A673 (cell line): ENCODE measurements at regions not wholly inside any gene's neighbourhood (a gene's known extent, or its start where the extent isn't known, plus 50 kb on each side); places are given as distances from the start of the nearest gene placed in this dataset.
"Not testable (repeated sequence)": the region's sequence is repeated elsewhere in the genome, so short reads cannot be mapped to it uniquely, and the experiment has no call there.

Experiments used
- BruUV-seq: library from RNA; stranded (reverse); fragments of 400-500 nt; replicated peaks from 2 replicates; lab custom pipeline; 2021; lab: Mats Ljungman, UMichigan
- CTCF ChIA-PET: fragments of 300-600 bp; sonication (Branson Sonifier 250); formaldehyde crosslinking; loops from one replicate; lab custom pipeline; 2022; ENCODE audit warnings: antibody characterized with exemption; lab: Charles Lee
- POLR2A ChIA-PET: fragments of 300-600 bp; sonication (Branson Sonifier 250); formaldehyde crosslinking; loops from one replicate; lab custom pipeline; 2022; ENCODE audit warnings: antibody characterized with exemption; ENCODE audit not compliant: low non-redundant PET; lab: Charles Lee
- DNase-seq: peaks from one replicate; pipeline ENCODE4 v3.0.0-alpha.2; 2015; ENCODE audit warnings: low spot score
- H3K27ac ChIP-seq: fragments of 200-600 bp; sonication (generic); 2 replicates; pipeline ENCODE4 v1.5.1; 2016; ENCODE audit warnings: mixed run types, low read depth, mild to moderate bottlenecking, mixed read lengths, antibody characterized with exemption, low read length; ENCODE audit not compliant: poor library complexity, severe bottlenecking
- H3K27me3 ChIP-seq: fragments of 200-600 bp; sonication (generic); replicated peaks from 2 replicates; pipeline ENCODE4 v1.6.1; 2017; ENCODE audit warnings: mixed run types, low read depth, mild to moderate bottlenecking, mixed read lengths, antibody characterized with exemption, low read length; ENCODE audit not compliant: insufficient read depth, poor library complexity
- H3K36me3 ChIP-seq: fragments of 200-600 bp; sonication (generic); 2 replicates; pipeline ENCODE4 v1.6.1; 2016; ENCODE audit warnings: mixed run types, mild to moderate bottlenecking, mixed read lengths, antibody characterized with exemption, low read length; ENCODE audit not compliant: insufficient read depth, poor library complexity, severe bottlenecking
- H3K4me1 ChIP-seq: fragments of 200-600 bp; sonication (generic); 2 replicates; pipeline ENCODE4 v1.6.1; 2017; ENCODE audit warnings: mixed run types, mild to moderate bottlenecking, mixed read lengths, antibody characterized with exemption, low read length; ENCODE audit not compliant: insufficient read depth, poor library complexity, severe bottlenecking
- H3K4me3 ChIP-seq: fragments of 200-600 bp; sonication (generic); 2 replicates; pipeline ENCODE4 v1.5.1; 2016; ENCODE audit warnings: low read depth, mixed run types, mild to moderate bottlenecking, mixed read lengths, low read length; ENCODE audit not compliant: poor library complexity, severe bottlenecking
- H3K9me3 ChIP-seq: fragments of 200-600 bp; sonication (generic); 2 replicates; pipeline ENCODE4 v1.6.1; 2016; ENCODE audit warnings: mixed run types, low read depth, mild to moderate bottlenecking, mixed read lengths, antibody characterized with exemption, low read length; ENCODE audit not compliant: poor library complexity, severe bottlenecking
- EZH2 ChIP-seq: fragments of 200-600 bp; sonication (generic); IDR thresholded peaks from 2 replicates; pipeline ENCODE4 v1.6.1; 2017; ENCODE audit warnings: borderline replicate concordance, low read depth, mild to moderate bottlenecking, mixed read lengths, antibody characterized with exemption, low read length; ENCODE audit not compliant: poor library complexity, severe bottlenecking
- intact Hi-C: fragments of 100-400 bp; cut with micrococcal nuclease; formaldehyde crosslinking; loops from one replicate; pipeline ENCODE4 v1.10.0; 2022; ENCODE audit not compliant: unreplicated experiment
- TF ChIP-seq, protein P1 (sequence below): fragments of 300-800, 200-600 bp; sonication (generic); conservative IDR thresholded peaks from 2 replicates; pipeline ENCODE4 v1.5.1; 2017; ENCODE audit warnings: low read depth, mild to moderate bottlenecking, antibody characterized with exemption, low read length, moderate library complexity, mixed read lengths

DNA sequence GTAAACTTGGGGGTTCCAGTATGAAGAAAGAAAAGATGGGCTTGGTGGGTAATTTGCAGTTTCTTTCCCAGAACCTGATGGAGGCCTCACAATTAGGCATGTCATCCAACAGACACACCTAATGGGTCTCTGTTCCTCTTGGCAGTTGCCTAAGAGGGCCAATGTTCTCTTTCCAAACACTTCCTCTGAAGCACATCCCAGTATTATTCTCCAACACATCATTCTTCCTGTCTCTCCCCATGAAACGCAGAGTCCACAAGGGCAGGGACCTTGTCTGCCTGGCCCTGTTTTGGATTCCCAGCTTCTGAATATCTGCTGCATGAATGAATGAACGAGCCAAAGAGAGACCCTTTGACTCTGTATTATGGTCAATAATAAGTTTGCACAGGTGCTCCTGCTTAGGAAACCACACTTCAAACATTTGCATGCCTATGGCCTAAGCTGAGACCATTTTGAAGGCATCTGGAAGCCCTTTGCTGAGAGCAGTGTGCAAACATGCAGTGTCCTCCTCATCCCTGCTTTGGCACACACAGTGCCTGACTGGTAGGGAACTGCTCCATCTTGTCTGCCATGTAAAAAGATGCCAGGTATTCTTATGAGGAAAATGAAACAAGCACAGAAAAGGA is 100.9 kb upstream of the CHST15 start:
- Histone ChIP-seq H3K27me3 (peaks cover 15% of the 10 kb centered on the region), H3K4me1 (no peaks in the 10 kb centered on the region), H3K4me3 (no peak overlapping the region), H3K27ac (no peak overlapping the region), H3K9me3 (no peaks in the 10 kb centered on the region), H3K36me3 (no peaks in the 10 kb centered on the region)
- POLR2A ChIA-PET: no interaction called here
- no peak for TF ChIP-seq EZH2
- TF ChIP-seq, protein P1, sequence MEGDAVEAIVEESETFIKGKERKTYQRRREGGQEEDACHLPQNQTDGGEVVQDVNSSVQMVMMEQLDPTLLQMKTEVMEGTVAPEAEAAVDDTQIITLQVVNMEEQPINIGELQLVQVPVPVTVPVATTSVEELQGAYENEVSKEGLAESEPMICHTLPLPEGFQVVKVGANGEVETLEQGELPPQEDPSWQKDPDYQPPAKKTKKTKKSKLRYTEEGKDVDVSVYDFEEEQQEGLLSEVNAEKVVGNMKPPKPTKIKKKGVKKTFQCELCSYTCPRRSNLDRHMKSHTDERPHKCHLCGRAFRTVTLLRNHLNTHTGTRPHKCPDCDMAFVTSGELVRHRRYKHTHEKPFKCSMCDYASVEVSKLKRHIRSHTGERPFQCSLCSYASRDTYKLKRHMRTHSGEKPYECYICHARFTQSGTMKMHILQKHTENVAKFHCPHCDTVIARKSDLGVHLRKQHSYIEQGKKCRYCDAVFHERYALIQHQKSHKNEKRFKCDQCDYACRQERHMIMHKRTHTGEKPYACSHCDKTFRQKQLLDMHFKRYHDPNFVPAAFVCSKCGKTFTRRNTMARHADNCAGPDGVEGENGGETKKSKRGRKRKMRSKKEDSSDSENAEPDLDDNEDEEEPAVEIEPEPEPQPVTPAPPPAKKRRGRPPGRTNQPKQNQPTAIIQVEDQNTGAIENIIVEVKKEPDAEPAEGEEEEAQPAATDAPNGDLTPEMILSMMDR: no peak
- DNase-seq: no peak
- BruUV-seq: no TSS peak
- intact Hi-C loops: no loop called here
- CTCF ChIA-PET: no interaction called here

DNA sequence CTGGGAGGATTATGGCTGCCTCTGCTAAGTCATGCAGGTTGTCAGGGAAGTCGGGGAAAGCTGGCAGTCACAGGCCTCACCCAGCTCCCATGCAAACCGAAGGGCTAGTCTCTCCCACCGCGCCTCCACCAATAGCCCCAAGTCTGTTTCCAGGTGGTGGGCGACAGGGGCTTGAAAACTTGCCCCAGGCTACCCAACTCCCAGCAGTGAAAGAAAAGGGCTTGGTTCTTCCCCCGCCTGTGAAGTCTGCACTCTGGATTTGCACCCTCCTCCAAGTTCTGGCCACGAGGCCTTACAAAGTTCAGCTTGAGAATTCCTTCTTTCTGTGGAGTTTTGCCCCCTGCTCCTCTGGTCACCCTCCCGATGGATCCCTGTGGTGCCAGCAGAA is 99.9 kb upstream of the CHST15 start:
- intact Hi-C loops: no loop called here
- TF ChIP-seq, protein P1: no peak
- no peak for TF ChIP-seq EZH2
- H3K4me1 ChIP-seq: no peaks in the 10 kb centered on the region
- no peaks in the 10 kb centered on the region for H3K36me3 ChIP-seq
- POLR2A ChIA-PET: no interaction called here
- H3K27ac ChIP-seq: no peak overlapping the region
- CTCF ChIA-PET: interaction anchor here (1.4 kb wide), 1 partner anchor 196 kb away, joined by 5 read pairs; no protein-coding TSS in a partner anchor
- H3K4me3 ChIP-seq: no peak overlapping the region
- DNase-seq: no peak
- no TSS peak for BruUV-seq
- H3K9me3 ChIP-seq: no peaks in the 10 kb centered on the region
- peaks cover 15% of the 10 kb centered on the region for H3K27me3 ChIP-seq

DNA sequence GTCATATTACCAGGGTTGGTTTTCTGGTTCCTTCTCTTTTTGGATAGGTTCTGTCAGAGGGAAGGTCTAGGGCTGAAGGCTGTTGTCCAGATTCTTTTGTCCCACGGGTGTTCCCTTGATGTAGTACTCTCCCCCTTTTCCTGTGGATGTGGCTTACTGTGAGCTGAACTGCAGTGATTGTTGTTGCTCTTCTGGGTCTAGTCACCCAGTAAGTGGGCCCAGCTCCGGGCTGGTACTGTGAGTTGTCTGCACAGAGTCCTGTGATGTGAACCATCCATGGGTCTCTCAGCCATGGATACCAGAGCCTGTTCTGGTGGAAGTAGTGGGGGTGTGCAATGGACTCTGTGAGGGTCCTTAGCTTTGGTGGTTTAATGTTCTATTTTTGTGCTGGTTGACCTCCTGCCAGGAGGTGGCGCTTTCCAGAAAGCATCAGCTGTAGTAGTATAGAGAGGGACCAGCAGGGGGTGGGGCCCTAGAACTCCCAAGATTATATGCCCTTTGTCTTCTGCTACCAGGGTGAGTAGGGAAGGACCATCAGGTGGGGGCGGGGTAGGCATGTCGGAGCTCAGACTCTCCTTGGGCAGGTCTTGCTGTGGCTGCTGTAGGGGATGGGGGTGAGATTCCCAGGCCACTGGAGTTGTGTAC is 99.4 kb upstream of the CHST15 start:
- H3K4me1 ChIP-seq, H3K9me3 ChIP-seq, H3K4me3 ChIP-seq, BruUV-seq, H3K27ac ChIP-seq, intact Hi-C loops, POLR2A ChIA-PET, H3K36me3 ChIP-seq: not testable (repeated sequence)
- DNase-seq: peak; percentile 25
- peaks cover 15% of the 10 kb centered on the region for H3K27me3 ChIP-seq
- TF ChIP-seq, protein P1: peak; percentile 40
- CTCF ChIA-PET: interaction anchor here (1.4 kb wide), 1 partner anchor 196 kb away, joined by 5 read pairs; no protein-coding TSS in a partner anchor

DNA sequence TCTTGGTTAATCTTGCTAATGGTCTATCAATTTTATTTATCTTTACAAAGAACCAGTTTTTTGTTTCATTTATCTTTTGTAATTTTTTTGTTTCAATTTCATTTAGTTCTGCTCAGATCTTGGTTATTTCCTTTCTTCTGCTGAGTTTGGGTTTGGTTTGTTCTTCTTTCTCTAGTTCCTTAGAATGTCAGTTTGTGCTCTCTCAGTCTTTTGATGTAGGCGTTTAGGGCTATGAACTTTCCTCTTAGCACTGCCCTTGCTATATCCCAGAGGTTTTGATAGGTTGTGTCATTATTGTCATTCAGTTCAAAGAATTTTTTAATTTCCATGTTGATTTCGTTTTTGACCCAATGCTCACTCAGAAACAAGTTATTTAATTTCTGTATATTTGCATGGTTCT is 97.1 kb upstream of the CHST15 start:
- DNase-seq, CTCF ChIA-PET, H3K27ac ChIP-seq, H3K4me1 ChIP-seq, intact Hi-C loops, BruUV-seq, H3K4me3 ChIP-seq, H3K9me3 ChIP-seq, POLR2A ChIA-PET, H3K36me3 ChIP-seq: not testable (repeated sequence)
- H3K27me3 ChIP-seq: peaks cover 15% of the 10 kb centered on the region
